ENCODE measurements at regions not wholly inside any gene's neighbourhood (a gene's known extent, or its start where the extent isn't known, plus 50 kb on each side); places are given as distances from the start of the nearest gene placed in this dataset.
"Not testable (repeated sequence)": the region's sequence is repeated elsewhere in the genome, so short reads cannot be mapped to it uniquely, and the experiment has no call there.

DNA sequence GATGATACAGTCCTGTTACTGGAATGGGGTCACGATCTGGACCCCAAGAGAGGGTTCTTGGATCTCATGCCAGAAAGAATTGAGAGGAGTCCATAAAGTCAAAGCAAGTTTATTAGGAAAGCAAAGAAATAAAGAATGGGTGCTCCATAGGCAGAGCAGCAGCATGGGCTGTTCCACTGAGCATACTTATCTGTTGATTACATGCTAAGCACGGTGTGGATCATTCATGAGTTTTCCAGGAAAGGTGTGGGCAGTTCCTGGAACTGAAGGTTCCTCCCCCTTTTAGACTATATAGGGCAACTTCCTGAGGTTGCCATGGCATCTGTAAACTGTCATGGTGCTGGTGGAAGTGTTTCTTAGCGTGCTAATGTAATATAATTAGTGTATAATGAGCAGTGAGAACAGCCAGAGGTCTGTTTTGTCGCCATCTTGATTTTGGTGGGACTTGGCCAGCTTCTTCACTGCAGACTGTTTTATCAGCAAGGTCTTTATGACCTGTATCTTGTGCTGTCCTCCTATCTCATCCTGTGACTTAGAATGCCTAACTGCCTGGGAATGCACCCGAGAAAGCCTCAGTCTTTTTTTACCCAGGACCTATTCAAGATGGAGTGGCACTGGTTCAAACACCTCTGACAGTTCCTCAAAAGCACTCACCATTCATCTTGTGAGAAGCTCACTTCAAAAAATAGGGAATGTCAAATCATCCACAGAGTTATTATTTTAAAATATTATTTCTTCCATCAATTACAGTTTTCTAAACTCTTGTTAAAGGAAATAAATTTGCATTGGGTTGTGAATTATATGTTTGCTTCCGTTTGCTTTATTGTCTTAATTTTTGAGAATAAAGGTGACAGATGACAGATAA lies 1358.8 kb upstream of the TMEM132C start:
- no peak for DNase-seq (ENCODE audit: low read depth)

DNA sequence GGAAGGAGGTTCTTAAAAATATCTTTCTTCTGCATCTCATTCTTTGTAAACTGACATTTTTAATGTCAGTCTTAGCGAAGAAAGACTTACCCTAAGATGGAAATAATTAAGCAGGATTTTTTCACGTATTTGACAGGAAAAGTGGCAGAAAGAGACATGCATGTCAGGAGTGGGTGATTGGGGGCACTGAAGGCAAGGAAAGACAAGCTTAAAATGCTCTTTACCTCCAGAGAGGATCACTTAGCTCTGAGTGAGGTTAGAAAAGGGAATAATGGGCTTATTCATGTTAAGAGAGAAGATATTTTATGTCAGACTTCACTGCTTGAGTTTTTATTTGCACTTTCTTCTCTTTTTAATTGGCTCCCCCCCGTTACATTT lies 1358.2 kb upstream of the TMEM132C start:
- DNase-seq (ENCODE audit: low read depth), result no peak

DNA sequence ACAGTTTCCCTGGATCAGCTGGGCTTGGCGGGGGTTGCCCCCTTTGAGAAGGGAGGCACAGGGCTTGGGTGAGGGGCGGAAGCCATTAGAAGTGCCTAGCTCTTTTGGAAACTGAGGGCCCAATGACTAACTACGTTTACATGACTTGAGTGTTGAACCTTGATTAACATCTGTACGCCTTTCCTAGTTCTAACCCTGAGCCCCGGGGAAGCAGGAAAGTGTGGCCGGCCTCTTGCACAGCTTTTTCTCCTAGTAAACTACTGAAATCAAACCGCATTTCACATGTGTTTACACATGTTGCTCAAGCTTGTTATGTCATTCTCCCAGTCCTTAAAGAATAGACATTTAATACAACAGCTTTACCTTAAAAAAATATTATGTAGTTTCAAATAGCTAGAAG lies 1356.4 kb upstream of the TMEM132C start:
- DNase-seq (ENCODE audit: low read depth), result no peak

DNA sequence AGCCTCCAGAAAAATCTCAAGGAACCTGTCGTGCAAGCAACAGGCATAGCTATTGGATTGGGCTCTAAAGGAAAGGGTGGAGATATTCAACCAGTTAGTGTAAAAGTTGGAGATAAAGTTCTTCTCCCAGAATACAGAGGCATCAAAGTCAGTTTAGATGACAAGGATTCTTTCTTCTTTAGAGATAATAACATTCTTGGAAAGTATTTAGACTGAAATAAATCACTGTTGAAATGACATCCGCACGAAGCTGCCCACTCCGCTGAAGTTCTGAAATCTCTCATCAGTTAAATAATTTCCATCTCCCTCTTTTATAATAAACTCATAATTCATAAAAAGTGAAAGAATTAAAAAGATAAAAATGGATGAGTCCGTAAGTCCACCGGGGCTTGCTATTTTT lies 1354.9 kb upstream of the TMEM132C start:
- DNase-seq (ENCODE audit: low read depth), result no peak

DNA sequence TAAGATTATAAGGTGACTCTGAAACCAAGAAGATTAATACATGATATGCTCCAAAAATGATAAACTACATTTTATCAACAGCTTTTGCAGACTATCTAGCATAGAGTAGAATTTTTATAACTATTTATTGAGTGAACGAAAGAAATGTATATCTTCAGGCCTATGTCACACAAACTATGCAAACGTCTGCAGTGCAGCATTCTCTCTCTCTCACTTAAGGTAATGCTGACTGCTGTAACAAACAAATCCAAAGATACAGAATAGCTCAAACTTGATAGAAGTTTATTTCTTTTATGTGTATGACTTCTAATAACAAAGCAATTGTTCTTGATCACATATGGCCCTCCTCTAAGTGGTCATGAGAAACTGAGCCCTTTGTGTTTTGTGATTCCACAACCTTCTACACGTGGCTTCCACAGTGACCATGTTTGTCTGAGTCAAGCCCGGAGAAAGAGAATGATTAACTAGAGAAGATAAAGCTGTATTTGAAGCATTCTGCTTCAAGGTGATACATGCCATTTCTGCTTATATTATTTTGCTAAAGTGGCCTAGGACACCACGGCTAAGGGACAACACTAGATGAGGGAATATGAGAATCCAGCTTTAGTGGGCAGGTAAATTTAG lies 1352.7 kb upstream of the TMEM132C start:
- no peak for DNase-seq (ENCODE audit: low read depth)

DNA sequence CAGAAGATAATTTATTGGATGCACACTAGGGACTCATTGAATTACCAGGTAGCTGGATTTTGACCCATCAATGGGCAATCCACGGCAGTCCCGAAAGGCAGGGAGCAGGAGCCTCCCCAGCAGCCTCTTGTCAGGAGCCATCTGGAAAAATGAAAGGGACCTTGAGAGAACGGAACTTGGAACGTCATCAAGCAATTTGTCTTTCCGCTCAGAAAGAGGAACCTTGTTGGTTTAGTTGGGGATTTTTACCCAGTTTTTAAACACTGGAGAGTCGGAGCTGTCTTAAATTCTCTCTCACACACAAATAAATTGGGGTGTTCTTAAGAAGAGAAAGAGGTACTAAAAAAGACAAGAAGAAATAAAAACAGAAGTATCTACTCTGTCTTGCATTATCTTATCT lies 1351.7 kb upstream of the TMEM132C start:
- no peak for DNase-seq (ENCODE audit: low read depth)

DNA sequence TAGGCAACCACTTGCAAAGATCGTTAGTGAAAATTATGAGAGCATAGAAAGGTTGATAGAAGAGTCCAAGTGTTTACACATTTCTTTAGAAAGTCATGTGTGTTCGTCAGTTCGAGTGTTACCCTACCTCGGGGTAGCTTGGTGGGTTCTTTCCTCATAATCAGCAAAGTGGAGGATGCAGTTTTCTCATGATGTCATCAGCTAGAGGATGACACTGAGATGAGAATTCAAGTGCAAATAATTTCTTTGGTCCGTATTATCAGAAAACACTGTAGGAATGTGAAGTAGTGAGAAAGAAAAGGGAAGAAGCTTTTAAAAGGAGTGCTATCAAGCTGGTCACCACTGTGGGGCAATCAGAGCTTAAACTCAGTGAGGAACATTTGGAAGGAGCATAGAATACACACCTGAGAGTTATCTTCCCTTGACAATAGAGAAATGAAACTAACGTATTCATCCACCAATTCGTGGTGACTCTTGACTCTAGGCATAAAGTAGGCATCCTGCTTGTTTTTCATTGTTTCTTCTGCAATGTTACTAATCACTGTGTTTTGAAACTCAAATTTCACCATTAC lies 1340.9 kb upstream of the TMEM132C start:
- no peak for DNase-seq (ENCODE audit: low read depth)

DNA sequence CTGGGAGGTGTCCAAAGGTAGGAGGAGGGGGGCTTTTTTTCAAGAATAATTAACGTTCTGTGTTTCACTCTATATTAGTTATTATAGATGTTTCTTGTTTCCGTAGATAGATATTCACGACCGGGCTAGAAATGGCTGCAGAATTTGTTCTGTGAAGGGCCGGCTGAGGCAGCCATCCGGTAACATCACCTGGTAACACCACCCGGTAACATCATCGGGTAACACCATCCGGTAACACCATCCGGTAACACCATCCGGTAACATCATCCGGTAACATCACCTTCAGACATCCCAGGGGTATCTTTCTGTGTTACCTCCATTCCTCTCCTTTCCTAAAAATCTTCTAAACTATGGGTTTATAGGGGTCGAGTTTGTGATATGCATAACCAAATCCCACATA lies 1336.7 kb upstream of the TMEM132C start:
- no peak for DNase-seq (ENCODE audit: low read depth)

DNA sequence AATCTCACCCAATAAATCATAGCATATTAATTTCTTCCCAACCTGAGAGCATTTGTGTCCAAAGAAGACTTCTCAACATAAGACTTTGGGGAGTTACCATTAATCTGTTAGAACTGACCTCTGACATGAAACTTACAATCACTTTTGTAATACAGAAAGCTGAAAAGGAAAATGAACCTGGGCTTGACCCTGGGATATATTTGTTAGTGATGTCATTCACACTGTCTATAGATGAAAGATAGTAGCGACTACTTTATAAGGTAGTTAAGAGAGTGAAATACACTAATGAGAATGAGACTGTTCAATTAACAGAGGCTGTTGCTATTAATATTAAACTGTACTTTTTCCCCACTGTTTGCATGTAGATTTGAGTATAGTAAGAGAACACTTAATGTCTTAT lies 1334.8 kb upstream of the TMEM132C start:
- DNase-seq (ENCODE audit: low read depth), result no peak

DNA sequence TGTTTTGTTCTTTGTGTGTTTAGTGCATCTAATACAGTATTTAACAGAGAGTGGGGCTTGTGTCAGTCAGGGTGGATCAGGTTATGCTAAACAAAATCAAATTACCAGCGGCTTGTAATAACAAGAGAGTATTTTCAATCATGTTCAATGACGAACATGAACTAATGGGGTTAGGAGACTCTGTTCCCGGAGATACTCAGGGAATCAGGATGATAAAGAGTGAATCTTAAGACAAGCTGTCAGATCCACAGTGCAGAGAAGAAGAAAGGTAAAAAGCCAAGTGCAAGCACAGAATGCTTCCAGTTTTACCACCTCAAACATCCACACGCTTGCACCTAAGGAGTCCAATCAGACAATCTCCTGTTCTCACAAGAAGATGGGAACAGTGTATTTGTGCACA lies 1331.5 kb upstream of the TMEM132C start:
- DNase-seq (ENCODE audit: low read depth), result no peak

DNA sequence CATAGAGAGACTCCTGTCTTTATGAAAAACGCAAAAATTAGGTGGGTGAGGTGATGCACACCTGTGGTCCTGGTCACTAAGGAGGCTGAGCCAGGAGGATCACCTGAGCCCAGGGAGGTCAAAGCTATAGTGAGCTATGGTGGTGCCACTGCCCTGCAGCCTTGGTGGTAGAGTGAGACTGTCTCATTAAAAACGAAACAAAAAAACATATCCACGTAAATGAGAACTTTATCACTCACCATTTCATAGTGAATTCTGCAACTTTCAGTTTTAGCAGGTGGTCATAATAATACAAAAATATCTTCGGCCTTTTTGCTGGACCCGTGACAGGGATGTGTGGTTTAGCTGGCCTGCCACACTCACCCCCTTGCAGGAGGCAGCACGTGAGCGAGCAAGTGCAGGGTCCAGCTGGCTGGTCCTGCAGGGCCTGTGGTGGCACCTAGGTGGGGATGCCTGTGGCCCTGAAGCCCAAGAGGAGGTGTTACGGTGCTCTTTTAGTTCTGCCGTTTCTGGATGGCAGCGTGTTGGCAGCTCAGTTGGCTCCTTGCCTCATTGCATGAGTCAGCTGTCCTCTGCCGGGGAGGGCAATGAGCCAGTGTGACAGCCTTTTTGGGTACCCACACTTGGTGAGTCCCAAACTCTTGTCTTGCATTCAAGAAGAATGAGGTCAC lies 1330.7 kb upstream of the TMEM132C start:
- no peak for DNase-seq (ENCODE audit: low read depth)

DNA sequence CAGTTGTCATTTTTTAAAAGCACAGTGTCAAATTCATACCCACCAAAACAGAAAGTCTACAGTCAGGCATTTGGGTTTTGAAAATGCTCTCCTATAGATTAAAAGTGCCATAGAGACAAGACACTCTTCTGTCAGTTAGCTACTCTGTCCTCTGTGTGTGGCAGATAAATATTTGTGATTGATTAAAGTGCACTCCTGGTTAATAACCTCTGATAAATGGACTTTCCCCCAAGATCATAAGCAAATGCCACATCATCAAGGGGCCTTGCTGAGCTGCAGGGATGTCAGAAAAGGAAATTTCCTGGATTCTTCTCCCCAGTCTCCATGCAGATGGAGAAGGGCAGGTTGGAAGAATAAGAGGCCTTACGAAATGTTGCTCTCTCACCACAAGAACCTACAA lies 1329.5 kb upstream of the TMEM132C start:
- no peak for DNase-seq (ENCODE audit: low read depth)

DNA sequence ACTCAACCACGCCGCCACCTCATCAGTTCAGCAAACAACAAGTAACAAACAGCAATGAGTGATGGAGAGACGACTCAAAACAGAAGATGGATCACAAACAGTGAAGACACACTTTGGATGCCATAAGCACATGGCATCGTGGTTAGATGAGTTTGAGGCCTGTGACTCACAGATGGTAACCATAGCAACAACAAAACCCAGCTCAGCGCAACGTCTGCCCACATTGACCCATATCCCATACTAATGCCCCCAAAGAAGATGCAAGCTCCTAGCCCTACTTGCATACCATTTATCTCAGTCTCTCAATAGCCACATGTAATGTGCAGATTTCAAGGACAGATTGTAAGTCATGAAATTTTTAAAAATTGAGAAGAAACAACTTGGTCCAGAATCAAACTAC lies 1322.3 kb upstream of the TMEM132C start:
- no peak for DNase-seq (ENCODE audit: low read depth)

DNA sequence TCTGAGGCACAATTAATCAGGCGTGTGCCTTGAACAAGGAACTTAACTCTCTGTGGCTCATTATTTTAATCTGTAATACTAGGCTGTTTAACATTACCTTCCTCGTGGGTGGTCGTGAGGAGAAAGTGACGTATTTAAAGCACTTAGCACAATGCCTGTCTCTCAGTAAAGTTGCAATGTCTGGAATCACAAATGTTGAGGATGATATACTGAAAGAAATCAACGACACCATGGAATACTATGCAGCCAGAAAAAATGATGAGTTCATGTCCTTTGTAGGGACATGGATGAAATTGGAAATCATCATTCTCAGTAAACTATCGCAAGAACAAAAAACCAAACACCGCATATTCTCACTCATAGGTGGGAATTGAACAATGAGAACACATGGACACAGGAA lies 1320.0 kb upstream of the TMEM132C start:
- DNase-seq (ENCODE audit: low read depth), result not testable (repeated sequence)

DNA sequence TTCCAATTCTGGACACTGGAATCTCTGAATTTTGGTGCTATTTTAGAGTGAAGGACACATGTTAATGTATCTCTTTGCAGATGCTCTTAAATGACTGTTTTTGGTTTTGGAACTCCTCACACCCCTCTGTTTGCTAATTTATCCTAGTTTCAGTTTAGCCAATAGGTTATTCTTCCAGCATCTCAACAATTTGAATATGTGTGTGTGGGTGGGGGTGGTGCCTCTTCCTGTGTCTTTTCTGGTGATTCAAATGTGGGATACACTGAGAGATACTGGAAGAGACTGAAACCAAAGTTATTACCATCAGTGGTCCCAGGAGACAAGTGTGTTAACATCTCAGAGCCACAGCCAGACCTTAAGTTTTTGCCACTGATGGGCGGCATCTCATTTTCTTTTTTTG lies 1317.4 kb upstream of the TMEM132C start:
- no peak for DNase-seq (ENCODE audit: low read depth)

DNA sequence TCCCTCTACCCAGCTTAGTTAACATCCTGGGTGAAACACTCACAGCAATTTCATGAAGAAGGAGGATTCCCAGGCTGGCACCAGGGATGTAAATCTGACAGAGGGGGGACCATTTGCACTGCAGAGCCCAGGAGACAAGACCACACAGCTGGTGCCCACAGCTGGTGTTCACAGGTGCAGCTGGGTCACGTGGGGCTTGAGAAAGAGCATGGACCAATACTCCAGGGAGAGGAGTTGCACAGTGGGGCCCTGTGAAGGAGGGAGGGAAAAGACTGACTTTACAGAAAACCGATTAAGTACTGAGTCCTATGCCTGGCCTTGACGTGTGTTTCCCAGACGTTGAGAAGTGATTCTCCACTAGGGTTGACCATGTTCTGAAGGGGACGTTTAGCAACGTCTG lies 1316.7 kb upstream of the TMEM132C start:
- no peak for DNase-seq (ENCODE audit: low read depth)

DNA sequence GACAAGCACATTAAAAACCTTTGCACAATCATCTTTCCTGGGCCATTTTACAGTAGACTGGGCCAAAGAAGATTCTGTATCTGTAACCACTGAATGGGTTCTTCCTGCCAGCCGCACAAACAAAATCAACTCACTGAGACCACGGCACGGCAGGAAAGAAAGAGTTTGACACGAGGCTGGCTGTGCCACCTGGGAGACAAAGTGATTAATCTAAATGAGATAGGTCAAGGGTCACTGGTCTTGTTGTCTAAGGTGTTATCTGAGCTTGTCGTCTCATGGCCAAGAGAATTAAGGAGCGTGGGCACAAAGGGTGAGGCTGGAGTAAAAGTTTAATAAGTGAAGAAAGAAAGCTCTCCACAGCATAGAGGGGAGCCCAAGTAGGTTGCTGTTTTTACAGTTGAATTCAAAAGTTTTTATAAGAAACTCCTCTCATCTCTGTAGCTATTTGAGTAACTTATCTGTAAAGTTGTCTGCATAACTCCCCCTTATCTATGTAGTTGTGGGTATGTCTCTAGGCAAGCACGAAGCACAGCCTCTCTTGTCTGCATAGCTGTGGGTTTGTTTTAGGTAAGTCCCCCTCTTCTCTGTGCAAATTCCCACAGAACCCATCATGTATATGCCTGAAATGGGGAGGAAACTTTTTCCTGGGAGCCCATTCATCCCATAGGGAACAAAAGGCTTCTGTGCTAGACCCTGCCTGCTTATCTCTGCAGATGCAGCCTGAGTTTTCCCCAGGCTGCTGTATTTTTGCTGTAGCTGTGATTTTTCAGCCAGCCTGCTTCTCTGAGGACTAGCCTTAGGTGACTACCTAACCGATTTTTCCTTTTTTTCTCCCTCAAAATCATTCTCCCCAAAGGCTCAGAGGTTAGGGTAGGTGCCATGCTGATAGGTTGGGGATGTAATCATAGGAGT lies 1314.6 kb upstream of the TMEM132C start:
- DNase-seq (ENCODE audit: low read depth), result no peak

DNA sequence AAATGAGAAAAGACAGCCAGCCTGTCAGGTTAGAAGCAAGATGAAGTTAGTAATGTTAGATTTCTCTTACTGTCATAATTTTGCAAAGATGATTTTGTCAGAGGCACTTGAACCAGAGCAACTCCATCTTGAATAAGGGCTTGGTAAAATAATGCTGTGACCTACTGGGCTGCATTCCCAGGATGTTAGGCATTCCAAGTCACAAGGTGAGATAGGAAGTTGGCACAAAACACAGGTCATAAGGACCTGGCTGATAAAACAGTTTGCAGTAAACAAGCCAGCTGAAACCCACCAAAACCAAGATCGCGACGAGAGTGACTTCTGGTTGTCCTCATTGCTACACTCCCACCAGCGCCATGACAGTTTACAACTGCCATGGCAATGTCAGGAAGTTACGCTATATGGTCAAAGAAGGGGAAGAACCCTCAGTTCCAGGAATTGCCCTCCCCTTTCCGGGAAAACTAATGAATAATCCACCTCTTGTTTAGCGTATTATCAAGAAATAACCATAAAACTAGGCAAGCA lies 1313.5 kb upstream of the TMEM132C start:
- no peak for DNase-seq (ENCODE audit: low read depth)

DNA sequence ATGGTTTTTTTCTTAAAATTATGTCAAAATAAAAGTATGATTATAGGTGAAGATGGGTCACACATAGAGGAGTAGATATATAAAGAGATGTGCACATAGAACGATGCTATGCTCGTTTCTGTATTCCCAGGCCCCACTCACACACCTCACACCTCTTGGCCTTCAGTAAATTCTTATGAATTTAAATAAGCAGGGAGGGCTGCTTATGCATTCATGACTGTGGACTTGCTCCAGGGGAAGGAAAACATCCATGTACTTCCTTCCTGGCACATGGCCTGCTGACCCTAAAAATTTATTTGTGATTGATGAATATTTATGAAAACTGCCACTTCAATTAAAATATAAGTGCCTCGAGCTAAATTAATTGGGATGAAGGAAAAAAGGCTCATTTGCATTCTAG lies 1306.7 kb upstream of the TMEM132C start:
- no peak for DNase-seq (ENCODE audit: low read depth)

DNA sequence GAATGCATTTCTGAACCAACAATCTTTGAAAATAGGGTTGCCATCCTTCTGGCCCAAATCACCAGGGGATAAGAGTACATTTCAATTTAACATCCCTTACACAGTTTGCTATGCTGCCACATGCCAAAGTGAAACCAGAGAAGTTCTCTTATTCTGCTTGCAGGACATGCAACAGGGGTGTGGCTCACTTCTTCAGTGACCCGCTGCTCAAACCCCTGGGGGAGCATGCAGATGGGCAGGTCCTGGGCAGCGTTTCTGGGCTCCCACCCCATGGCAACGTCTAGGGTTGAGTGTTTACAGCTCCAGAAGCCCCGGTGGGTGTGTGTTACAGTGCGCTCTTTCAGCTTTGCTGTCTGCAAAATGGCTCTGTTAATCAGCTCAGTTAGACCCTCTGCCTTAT lies 1306.3 kb upstream of the TMEM132C start:
- DNase-seq (ENCODE audit: low read depth), result no peak

DNA sequence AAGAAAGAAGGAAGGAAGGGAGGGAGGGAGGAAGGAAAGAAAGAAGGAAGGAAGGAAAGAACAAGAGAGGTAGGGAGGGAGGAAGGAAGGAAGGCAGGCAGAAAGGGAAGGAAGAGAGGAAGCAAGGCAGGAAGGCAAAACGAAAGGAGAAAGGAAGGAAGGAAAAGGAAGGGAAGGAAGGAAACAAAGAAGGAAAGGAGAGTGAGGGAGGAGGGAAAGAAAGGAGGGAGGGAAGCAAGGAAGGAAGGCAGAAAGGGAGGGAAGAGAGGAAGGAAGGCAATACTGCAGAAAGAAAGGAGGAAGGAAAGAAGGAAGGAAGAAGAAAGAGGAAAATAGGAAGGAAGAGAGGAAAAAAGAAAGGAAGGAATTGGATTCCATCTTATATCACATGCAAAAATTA lies 1303.1 kb upstream of the TMEM132C start:
- DNase-seq (ENCODE audit: low read depth), result no peak

DNA sequence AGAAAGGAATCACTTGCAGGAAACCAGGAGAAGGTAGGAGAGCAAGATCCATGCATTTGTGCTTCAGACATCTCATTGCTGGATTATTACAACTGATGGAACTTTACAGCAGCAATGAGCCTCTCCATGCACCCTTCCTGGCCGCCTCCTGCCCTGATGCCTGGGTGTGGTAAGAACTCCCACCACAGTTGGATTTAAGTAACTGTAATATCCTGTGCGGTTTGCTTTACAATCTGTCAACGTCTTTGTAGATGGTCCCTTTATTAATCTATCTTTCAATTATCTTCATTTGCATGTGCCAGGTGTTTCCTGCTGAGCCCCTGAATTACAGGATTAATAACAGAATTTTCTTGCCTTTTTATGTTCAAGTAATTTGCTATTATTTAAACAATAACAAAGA lies 1300.5 kb upstream of the TMEM132C start:
- no peak for DNase-seq (ENCODE audit: low read depth)
